ENCODE measurements at regions not wholly inside any gene's neighbourhood (a gene's known extent, or its start where the extent isn't known, plus 50 kb on each side); places are given as distances from the start of the nearest gene placed in this dataset.

DNA sequence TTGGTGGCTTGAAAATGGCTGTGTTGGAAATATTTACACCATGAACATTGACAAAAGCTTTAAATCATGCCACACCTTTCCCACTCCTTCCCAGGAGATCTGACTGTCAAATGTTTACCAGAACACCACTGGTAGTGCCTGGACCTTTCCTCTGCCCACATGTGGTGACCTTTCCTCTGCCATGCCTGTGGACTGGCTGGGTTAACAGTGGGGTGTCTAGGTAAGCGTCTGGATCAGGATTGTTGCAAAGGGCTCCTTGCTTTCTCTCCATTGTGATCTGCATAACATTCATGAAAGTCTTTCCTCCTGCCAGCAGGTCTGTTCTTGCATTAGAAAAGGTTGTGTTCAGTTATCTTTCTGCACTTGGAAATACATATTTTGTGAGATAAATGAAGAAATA lies 572.7 kb downstream of the DHX35 start:
- Histone ChIP-seq H3K4me3 (ENCODE audit: low read length) (no peak overlapping the region), H3F3A (ENCODE audit: control insufficient read depth, insufficient read depth) (peaks cover 17% of the 10 kb centered on the region), H3K4me1 (ENCODE audit: control insufficient read depth, low read length) (peaks cover 34% of the 10 kb centered on the region), H4K20me1 (ENCODE audit: control insufficient read depth, insufficient read depth, low read depth, low read length) (no peaks in the 10 kb centered on the region), H3K27ac (ENCODE audit: low read depth, low read length) (no peak overlapping the region), H3K9me3 (ENCODE audit: control insufficient read depth, insufficient read depth, low read length) (peaks cover 6% of the 10 kb centered on the region; the same call in 1 of the 2 replicates), H3K79me2 (ENCODE audit: control insufficient read depth, low read length) (no peaks in the 10 kb centered on the region), H3K36me3 (ENCODE audit: control insufficient read depth, low read length) (0 out of 2 replicates have a peak, but pooled peaks cover 2% of the 10 kb centered on the region), H3K27me3 (ENCODE audit: control insufficient read depth, low read length) (no peaks in the 10 kb centered on the region), H3K4me2 (ENCODE audit: low read length) (no peak overlapping the region), H3K9me2 (replicated peaks; ENCODE audit: control insufficient read depth, low read length) (no peaks in the 10 kb centered on the region)
- no peak for TF ChIP-seq EZH2phosphoT487 (IDR thresholded peaks at IDR 0.05; ENCODE audit: borderline replicate concordance, low read length)
- TF ChIP-seq, protein P1, sequence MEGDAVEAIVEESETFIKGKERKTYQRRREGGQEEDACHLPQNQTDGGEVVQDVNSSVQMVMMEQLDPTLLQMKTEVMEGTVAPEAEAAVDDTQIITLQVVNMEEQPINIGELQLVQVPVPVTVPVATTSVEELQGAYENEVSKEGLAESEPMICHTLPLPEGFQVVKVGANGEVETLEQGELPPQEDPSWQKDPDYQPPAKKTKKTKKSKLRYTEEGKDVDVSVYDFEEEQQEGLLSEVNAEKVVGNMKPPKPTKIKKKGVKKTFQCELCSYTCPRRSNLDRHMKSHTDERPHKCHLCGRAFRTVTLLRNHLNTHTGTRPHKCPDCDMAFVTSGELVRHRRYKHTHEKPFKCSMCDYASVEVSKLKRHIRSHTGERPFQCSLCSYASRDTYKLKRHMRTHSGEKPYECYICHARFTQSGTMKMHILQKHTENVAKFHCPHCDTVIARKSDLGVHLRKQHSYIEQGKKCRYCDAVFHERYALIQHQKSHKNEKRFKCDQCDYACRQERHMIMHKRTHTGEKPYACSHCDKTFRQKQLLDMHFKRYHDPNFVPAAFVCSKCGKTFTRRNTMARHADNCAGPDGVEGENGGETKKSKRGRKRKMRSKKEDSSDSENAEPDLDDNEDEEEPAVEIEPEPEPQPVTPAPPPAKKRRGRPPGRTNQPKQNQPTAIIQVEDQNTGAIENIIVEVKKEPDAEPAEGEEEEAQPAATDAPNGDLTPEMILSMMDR (IDR thresholded peaks at IDR 0.05; ENCODE audit: low read depth, low read length, poor library complexity, severe bottlenecking): no peak

- Histone ChIP-seq H3K9me2 (replicated peaks; ENCODE audit: control insufficient read depth, low read length) (no peaks in the 10 kb centered on the region), H3K4me2 (ENCODE audit: low read length) (no peak overlapping the region), H3K9me3 (ENCODE audit: control insufficient read depth, insufficient read depth, low read length) (no peaks in the 10 kb centered on the region), H4K20me1 (ENCODE audit: control insufficient read depth, insufficient read depth, low read depth, low read length) (no peaks in the 10 kb centered on the region), H3K36me3 (ENCODE audit: control insufficient read depth, low read length) (no peaks in the 10 kb centered on the region), H3K79me2 (ENCODE audit: control insufficient read depth, low read length) (no peaks in the 10 kb centered on the region), H3F3A (ENCODE audit: control insufficient read depth, insufficient read depth) (peaks cover 11% of the 10 kb centered on the region), H3K4me1 (ENCODE audit: control insufficient read depth, low read length) (peaks cover 28% of the 10 kb centered on the region), H3K27me3 (ENCODE audit: control insufficient read depth, low read length) (no peaks in the 10 kb centered on the region), H3K27ac (ENCODE audit: low read depth, low read length) (no peak overlapping the region), H3K4me3 (ENCODE audit: low read length) (no peak overlapping the region)
- TF ChIP-seq, protein P1 (IDR thresholded peaks at IDR 0.05; ENCODE audit: low read depth, low read length, poor library complexity, severe bottlenecking): no peak
- TF ChIP-seq EZH2phosphoT487 (IDR thresholded peaks at IDR 0.05; ENCODE audit: borderline replicate concordance, low read length): no peak
These were observed 571.7 kb downstream of the DHX35 start for GRCh38 chr20:39533858-39534257.

GRCh38 chr20:39532205-39532604 lies 570.1 kb downstream of the DHX35 start:
- no peak overlapping the region for H3K4me3 ChIP-seq (ENCODE audit: low read length)
- H4K20me1 ChIP-seq (ENCODE audit: control insufficient read depth, insufficient read depth, low read depth, low read length): no peaks in the 10 kb centered on the region
- no peaks in the 10 kb centered on the region for H3F3A ChIP-seq (ENCODE audit: control insufficient read depth, insufficient read depth)
- H3K27me3 ChIP-seq (ENCODE audit: control insufficient read depth, low read length): no peaks in the 10 kb centered on the region
- TF ChIP-seq, protein P1 (IDR thresholded peaks at IDR 0.05; ENCODE audit: low read depth, low read length, poor library complexity, severe bottlenecking): no peak
- no peak for TF ChIP-seq EZH2phosphoT487 (IDR thresholded peaks at IDR 0.05; ENCODE audit: borderline replicate concordance, low read length)
- H3K36me3 ChIP-seq (ENCODE audit: control insufficient read depth, low read length): no peaks in the 10 kb centered on the region
- no peaks in the 10 kb centered on the region for H3K9me3 ChIP-seq (ENCODE audit: control insufficient read depth, insufficient read depth, low read length)
- H3K27ac ChIP-seq (ENCODE audit: low read depth, low read length): no peak overlapping the region
- H3K4me2 ChIP-seq (ENCODE audit: low read length): no peak overlapping the region
- H3K9me2 ChIP-seq (replicated peaks; ENCODE audit: control insufficient read depth, low read length): no peaks in the 10 kb centered on the region
- H3K4me1 ChIP-seq (ENCODE audit: control insufficient read depth, low read length): peaks cover 11% of the 10 kb centered on the region
- H3K79me2 ChIP-seq (ENCODE audit: control insufficient read depth, low read length): no peaks in the 10 kb centered on the region

Measured in DOHH2 (cell line).